GM23248 (cell line): ENCODE measurements at regions not wholly inside any gene's neighbourhood (a gene's known extent, or its start where the extent isn't known, plus 50 kb on each side); places are given as distances from the start of the nearest gene placed in this dataset.

Experiments used
- DNase-seq: peaks from one replicate; pipeline ENCODE4 v3.0.0-alpha.2; 2015
- H2AFZ ChIP-seq: fragments of 200-600 bp; sonication (generic); 2 replicates; pipeline ENCODE4 v1.6.1; 2016; ENCODE audit warnings: antibody characterized with exemption
- H3F3A ChIP-seq: fragments of 200-600 bp; sonication (generic); 2 replicates; pipeline ENCODE4 v1.6.1; 2016; ENCODE audit warnings: mild to moderate bottlenecking, antibody characterized with exemption, mixed run types; ENCODE audit not compliant: insufficient read depth
- H3K27ac ChIP-seq: fragments of 200-600 bp; sonication (generic); 2 replicates; pipeline ENCODE4 v1.5.1; 2016; ENCODE audit warnings: mild to moderate bottlenecking
- H3K27me3 ChIP-seq: fragments of 200-600 bp; sonication (generic); replicated peaks from 2 replicates; pipeline ENCODE4 v1.6.1; 2016; ENCODE audit warnings: mild to moderate bottlenecking; ENCODE audit not compliant: insufficient read depth
- H3K36me3 ChIP-seq: fragments of 200-600 bp; sonication (generic); 2 replicates; pipeline ENCODE4 v1.6.1; 2016; ENCODE audit warnings: low read depth, mild to moderate bottlenecking
- H3K4me1 ChIP-seq: fragments of 200-600 bp; sonication (generic); 2 replicates; pipeline ENCODE4 v1.6.1; 2016; ENCODE audit warnings: mild to moderate bottlenecking; ENCODE audit not compliant: insufficient read depth
- H3K4me2 ChIP-seq: fragments of 200-600 bp; sonication (generic); one replicate; pipeline ENCODE4 v1.6.1; 2016; ENCODE audit warnings: mild to moderate bottlenecking; ENCODE audit not compliant: unreplicated experiment
- H3K4me3 ChIP-seq: fragments of 200-600 bp; sonication (generic); 2 replicates; pipeline ENCODE4 v1.5.1; 2016; ENCODE audit warnings: mild to moderate bottlenecking
- H3K79me2 ChIP-seq: fragments of 200-600 bp; sonication (generic); 2 replicates; pipeline ENCODE4 v1.6.1; 2016; ENCODE audit warnings: mild to moderate bottlenecking; ENCODE audit not compliant: insufficient read depth
- H3K9ac ChIP-seq: fragments of 200-600 bp; sonication (generic); 2 replicates; pipeline ENCODE4 v1.6.1; 2016; ENCODE audit warnings: mild to moderate bottlenecking
- H3K9me2 ChIP-seq: fragments of 200-600 bp; sonication (generic); 2 replicates; pipeline ENCODE4 v1.6.1; 2016; ENCODE audit warnings: mixed run types, mild to moderate bottlenecking, moderate library complexity; ENCODE audit not compliant: insufficient read depth
- H3K9me3 ChIP-seq: fragments of 200-600 bp; sonication (generic); one replicate; pipeline ENCODE4 v1.6.1; 2017; ENCODE audit warnings: low read depth
- H4K20me1 ChIP-seq: fragments of 200-600 bp; sonication (generic); 2 replicates; pipeline ENCODE4 v1.6.0; 2016; ENCODE audit not compliant: insufficient read depth
- EZH2 ChIP-seq: fragments of 200-600 bp; sonication (generic); IDR thresholded peaks from 2 replicates; pipeline ENCODE4 v1.6.1; 2018; ENCODE audit warnings: antibody characterized with exemption, mild to moderate bottlenecking; ENCODE audit not compliant: insufficient read depth, poor library complexity, severe bottlenecking
- EZH2phosphoT487 ChIP-seq: fragments of 200-600 bp; sonication (generic); IDR thresholded peaks from 2 replicates; pipeline ENCODE4 v1.6.1; 2018; ENCODE audit warnings: antibody characterized with exemption, moderate library complexity, mild to moderate bottlenecking, low read depth; ENCODE audit not compliant: insufficient read depth
- WGBS, 2 experiments: methylation state at CpG; one replicate each; pipeline ENCODE4 v1.1.6; 2015 to 2017; ENCODE audit warnings: low lambda C conversion rate in 2 of 2, low coverage in 1 of 2; ENCODE audit errors: missing lambda C conversion rate in 2 of 2; 5-methylcytosine and 5-hydroxymethylcytosine counted together
- in situ Hi-C: fragments of 300-500 bp; cut with MboI; formaldehyde crosslinking; loops from 2 replicates; pipeline ENCODE4 v1.15.0; 2020

- TF ChIP-seq EZH2 = no peak
- TF ChIP-seq EZH2phosphoT487 = no peak
- no peak overlapping the region for H3K4me2 ChIP-seq
- no peaks in the 10 kb centered on the region for H3K27me3 ChIP-seq
- H4K20me1 ChIP-seq = no peaks in the 10 kb centered on the region
- no peak overlapping the region for H3K4me3 ChIP-seq
- in situ Hi-C loops = no loop called here
- no peaks in the 10 kb centered on the region for H3K36me3 ChIP-seq
- H2AFZ ChIP-seq = no peak overlapping the region
- H3K9me2 ChIP-seq = no peaks in the 10 kb centered on the region
- WGBS, 2 experiments = 14 to 21% methylated on average over 2 of the region's 2 CpGs
- H3F3A ChIP-seq = no peaks in the 10 kb centered on the region
- no peak for DNase-seq
- H3K4me1 ChIP-seq = no peaks in the 10 kb centered on the region
- H3K79me2 ChIP-seq = no peaks in the 10 kb centered on the region
- no peak overlapping the region for H3K9ac ChIP-seq
- H3K27ac ChIP-seq = no peak overlapping the region
- H3K9me3 ChIP-seq = no peaks in the 10 kb centered on the region
Observed at GRCh38 chr6:91042656-91043055, 455.8 kb upstream of the MAP3K7 start.

GRCh38 chr6:91033964-91034363, 447.1 kb upstream of the MAP3K7 start:
- 45 to 52% methylated on average over 2 of the region's 2 CpGs for WGBS, 2 experiments
- in situ Hi-C loops = no loop called here
- no peak for DNase-seq

DNA sequence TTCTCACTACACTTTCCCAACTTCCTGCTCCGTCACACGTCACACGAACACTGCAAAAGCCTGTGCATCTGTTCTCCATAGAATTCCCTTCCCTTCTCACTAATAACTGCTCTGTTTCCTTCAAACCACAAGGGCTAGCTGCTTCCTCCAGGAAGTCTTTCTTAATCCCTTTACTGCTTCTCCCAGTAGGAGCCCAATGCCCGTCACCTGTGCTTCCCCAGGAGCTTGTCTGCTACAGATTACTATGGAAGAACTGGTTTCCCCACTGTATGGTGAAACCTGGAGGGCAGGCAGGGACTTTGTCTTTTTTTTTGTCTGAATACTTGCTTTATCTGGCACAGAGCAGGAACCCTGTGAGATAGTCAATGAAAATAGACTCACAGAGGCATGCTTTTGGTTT, 444.7 kb upstream of the MAP3K7 start:
- H3F3A ChIP-seq = no peaks in the 10 kb centered on the region
- H3K4me1 ChIP-seq = no peaks in the 10 kb centered on the region
- in situ Hi-C loops = no loop called here
- H3K27me3 ChIP-seq = no peaks in the 10 kb centered on the region
- no peaks in the 10 kb centered on the region for H3K9me2 ChIP-seq
- no peaks in the 10 kb centered on the region for H3K36me3 ChIP-seq
- TF ChIP-seq EZH2 (no peak), EZH2phosphoT487 (no peak)
- DNase-seq = no peak
- no peaks in the 10 kb centered on the region for H4K20me1 ChIP-seq
- H3K27ac ChIP-seq = no peak overlapping the region
- no peaks in the 10 kb centered on the region for H3K79me2 ChIP-seq
- WGBS, 2 experiments = 22 to 23% methylated on average over 4 of the region's 4 CpGs
- H3K9ac ChIP-seq = no peak overlapping the region
- no peak overlapping the region for H3K4me2 ChIP-seq
- H2AFZ ChIP-seq = no peak overlapping the region
- no peaks in the 10 kb centered on the region for H3K9me3 ChIP-seq
- no peak overlapping the region for H3K4me3 ChIP-seq

More at GRCh38 chr6:91033964-91034363, 447.1 kb upstream of the MAP3K7 start:
- Histone ChIP-seq H3F3A (no peaks in the 10 kb centered on the region), H3K36me3 (no peaks in the 10 kb centered on the region), H3K9me2 (no peaks in the 10 kb centered on the region), H3K79me2 (no peaks in the 10 kb centered on the region), H3K27me3 (no peaks in the 10 kb centered on the region), H2AFZ (no peak overlapping the region), H3K4me1 (no peaks in the 10 kb centered on the region), H3K27ac (no peak overlapping the region), H4K20me1 (no peaks in the 10 kb centered on the region), H3K4me3 (no peak overlapping the region), H3K9ac (no peak overlapping the region), H3K4me2 (no peak overlapping the region), H3K9me3 (no peaks in the 10 kb centered on the region)
- no peak for TF ChIP-seq EZH2
- no peak for TF ChIP-seq EZH2phosphoT487

DNA sequence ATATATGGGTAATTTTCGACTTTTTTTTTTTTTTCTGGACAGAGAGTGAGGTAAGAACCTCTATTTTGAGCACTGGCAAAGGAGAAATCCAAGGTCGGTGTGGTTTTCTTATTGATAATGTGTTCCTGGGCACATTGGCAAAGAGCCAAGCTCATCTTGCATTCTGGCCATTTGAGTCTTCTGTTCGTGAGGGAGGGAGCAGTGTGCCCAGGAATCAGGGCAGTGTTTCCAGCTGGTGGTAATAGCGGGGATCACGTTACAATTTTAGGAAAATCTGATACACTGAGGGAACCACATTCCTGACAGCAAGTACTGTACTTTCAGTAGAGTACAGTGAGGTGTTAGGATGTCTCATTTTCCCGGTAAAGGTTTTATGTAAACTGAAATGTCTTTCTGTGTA, 442.3 kb upstream of the MAP3K7 start:
- no peaks in the 10 kb centered on the region for H3K79me2 ChIP-seq
- no peaks in the 10 kb centered on the region for H3K36me3 ChIP-seq
- no peak overlapping the region for H2AFZ ChIP-seq
- H3K9me2 ChIP-seq = no peaks in the 10 kb centered on the region
- 9 to 11% methylated on average over 6 of the region's 6 CpGs for WGBS, 2 experiments
- in situ Hi-C loops = no loop called here
- no peaks in the 10 kb centered on the region for H3K4me1 ChIP-seq
- no peaks in the 10 kb centered on the region for H3K9me3 ChIP-seq
- H4K20me1 ChIP-seq = no peaks in the 10 kb centered on the region
- DNase-seq = no peak
- no peaks in the 10 kb centered on the region for H3F3A ChIP-seq
- H3K4me2 ChIP-seq = no peak overlapping the region
- H3K9ac ChIP-seq = no peak overlapping the region
- H3K27me3 ChIP-seq = no peaks in the 10 kb centered on the region
- no peak overlapping the region for H3K4me3 ChIP-seq
- no peak overlapping the region for H3K27ac ChIP-seq
- TF ChIP-seq EZH2 = no peak
- no peak for TF ChIP-seq EZH2phosphoT487

GRCh38 chr6:91023529-91023928, 436.7 kb upstream of the MAP3K7 start:
- TF ChIP-seq EZH2phosphoT487 (no peak), EZH2 (no peak)
- Histone ChIP-seq H3K4me3 (no peak overlapping the region), H3K9me2 (no peaks in the 10 kb centered on the region), H3K4me2 (no peak overlapping the region), H3K4me1 (no peaks in the 10 kb centered on the region), H2AFZ (no peak overlapping the region), H4K20me1 (no peaks in the 10 kb centered on the region), H3K9ac (no peak overlapping the region), H3K9me3 (no peaks in the 10 kb centered on the region), H3K79me2 (no peaks in the 10 kb centered on the region), H3K36me3 (no peaks in the 10 kb centered on the region), H3K27me3 (no peaks in the 10 kb centered on the region), H3F3A (no peaks in the 10 kb centered on the region), H3K27ac (no peak overlapping the region)
- in situ Hi-C loops = no loop called here
- DNase-seq = no peak
